HEK293 (cell line): ENCODE measurements at regions not wholly inside any gene's neighbourhood (a gene's known extent, or its start where the extent isn't known, plus 50 kb on each side); places are given as distances from the start of the nearest gene placed in this dataset.
A peak's percentile ranks its signal among the peaks of the same experiment; 100 is the strongest.

Source experiments
- EGR2 ChIP-seq: fragments of 450-650 bp; formaldehyde crosslinking; IDR thresholded peaks from 2 replicates; pipeline ENCODE4 v1.5.1; 2016; ENCODE audit warnings: low read depth, missing biosample characterization, missing genetic modification characterization
- KLF9 ChIP-seq: fragments of 450-650 bp; formaldehyde crosslinking; IDR thresholded peaks from 2 replicates; pipeline ENCODE4 v1.5.1; 2016; ENCODE audit warnings: missing biosample characterization, missing genetic modification characterization, low read depth
- RBAK ChIP-seq: fragments of 450-650 bp; formaldehyde crosslinking; IDR thresholded peaks from 2 replicates; pipeline ENCODE4 v1.5.1; 2016; ENCODE audit warnings: missing biosample characterization, missing genetic modification characterization
- SP3 ChIP-seq: fragments of 450-650 bp; formaldehyde crosslinking; IDR thresholded peaks from 2 replicates; pipeline ENCODE4 v1.5.1; 2016; ENCODE audit warnings: missing biosample characterization, missing genetic modification characterization
- WT1 ChIP-seq: fragments of 450-650 bp; formaldehyde crosslinking; IDR thresholded peaks from 2 replicates; pipeline ENCODE4 v1.5.1; 2016; ENCODE audit warnings: missing biosample characterization, missing genetic modification characterization
- YY1 ChIP-seq: fragments of 450-650 bp; formaldehyde crosslinking; IDR thresholded peaks from 2 replicates; pipeline ENCODE4 v1.5.1; 2018; ENCODE audit warnings: missing biosample characterization, missing genetic modification characterization
- ZFP37 ChIP-seq: fragments of 450-650 bp; formaldehyde crosslinking; IDR thresholded peaks from 2 replicates; pipeline ENCODE4 v1.5.1; 2016; ENCODE audit warnings: missing biosample characterization, missing genetic modification characterization
- ZFP41 ChIP-seq: fragments of 450-650 bp; formaldehyde crosslinking; IDR thresholded peaks from 2 replicates; pipeline ENCODE4 v1.5.1; 2016; ENCODE audit warnings: missing biosample characterization, missing genetic modification characterization, borderline replicate concordance
- ZIC2 ChIP-seq: fragments of 450-650 bp; formaldehyde crosslinking; IDR thresholded peaks from 2 replicates; pipeline ENCODE4 v1.5.1; 2016; ENCODE audit warnings: missing biosample characterization, missing genetic modification characterization
- ZNF114 ChIP-seq: fragments of 450-650 bp; formaldehyde crosslinking; IDR thresholded peaks from 2 replicates; pipeline ENCODE4 v1.5.0; 2017; ENCODE audit warnings: missing biosample characterization, missing genetic modification characterization
- ZNF155 ChIP-seq: fragments of 450-650 bp; formaldehyde crosslinking; IDR thresholded peaks from 2 replicates; pipeline ENCODE4 v1.5.1; 2016; ENCODE audit warnings: missing biosample characterization, missing genetic modification characterization
- ZNF211 ChIP-seq: fragments of 450-650 bp; formaldehyde crosslinking; IDR thresholded peaks from 2 replicates; pipeline ENCODE4 v1.5.1; 2016; ENCODE audit warnings: low read depth, missing biosample characterization, missing genetic modification characterization
- ZNF292 ChIP-seq: fragments of 450-650 bp; formaldehyde crosslinking; IDR thresholded peaks from 2 replicates; pipeline ENCODE4 v1.5.1; 2016; ENCODE audit warnings: low read depth, missing biosample characterization, missing genetic modification characterization, borderline replicate concordance
- ZNF311 ChIP-seq: fragments of 450-650 bp; formaldehyde crosslinking; IDR thresholded peaks from 2 replicates; pipeline ENCODE4 v1.5.1; 2017; ENCODE audit warnings: missing biosample characterization, missing genetic modification characterization, borderline replicate concordance
- ZNF335 ChIP-seq: fragments of 450-650 bp; formaldehyde crosslinking; conservative IDR thresholded peaks from 2 replicates; pipeline ENCODE4 v1.5.1; 2016; ENCODE audit warnings: missing biosample characterization, missing genetic modification characterization
- ZNF529 ChIP-seq: fragments of 450-650 bp; formaldehyde crosslinking; IDR thresholded peaks from 2 replicates; pipeline ENCODE4 v1.5.1; 2017; ENCODE audit warnings: missing genetic modification characterization, missing biosample characterization; ENCODE audit not compliant: insufficient replicate concordance
- ZNF530 ChIP-seq: fragments of 450-650 bp; formaldehyde crosslinking; IDR thresholded peaks from 2 replicates; pipeline ENCODE4 v1.5.1; 2016; ENCODE audit warnings: low read depth, missing biosample characterization, missing genetic modification characterization
- ZNF600 ChIP-seq: fragments of 450-650 bp; formaldehyde crosslinking; IDR thresholded peaks from 2 replicates; pipeline ENCODE4 v1.5.1; 2016; ENCODE audit warnings: missing biosample characterization, missing genetic modification characterization
- ZNF624 ChIP-seq: fragments of 450-650 bp; formaldehyde crosslinking; IDR thresholded peaks from 2 replicates; pipeline ENCODE4 v1.5.1; 2017; ENCODE audit warnings: missing biosample characterization, missing genetic modification characterization
- ZNF660 ChIP-seq: fragments of 450-650 bp; IDR thresholded peaks from 2 replicates; pipeline ENCODE4 v1.5.1; 2018; ENCODE audit warnings: missing biosample characterization, mild to moderate bottlenecking, missing genetic modification characterization
- ZNF701 ChIP-seq: fragments of 450-650 bp; formaldehyde crosslinking; IDR thresholded peaks from 2 replicates; pipeline ENCODE4 v1.5.1; 2016; ENCODE audit warnings: missing biosample characterization, missing genetic modification characterization
- ZNF747 ChIP-seq: fragments of 450-650 bp; formaldehyde crosslinking; IDR thresholded peaks from 2 replicates; pipeline ENCODE4 v1.5.1; 2016; ENCODE audit warnings: missing biosample characterization, missing genetic modification characterization
- ZNF776 ChIP-seq: fragments of 450-650 bp; formaldehyde crosslinking; IDR thresholded peaks from 2 replicates; pipeline ENCODE4 v1.5.0; 2017; ENCODE audit warnings: missing biosample characterization, missing genetic modification characterization, borderline replicate concordance
- ZNF791 ChIP-seq: fragments of 450-650 bp; formaldehyde crosslinking; IDR thresholded peaks from 2 replicates; pipeline ENCODE4 v1.5.1; 2016; ENCODE audit warnings: missing biosample characterization, missing genetic modification characterization
- ZNF792 ChIP-seq: fragments of 450-650 bp; formaldehyde crosslinking; IDR thresholded peaks from 2 replicates; pipeline ENCODE4 v1.5.1; 2016; ENCODE audit warnings: missing biosample characterization, missing genetic modification characterization
- ZNF843 ChIP-seq: fragments of 450-650 bp; formaldehyde crosslinking; IDR thresholded peaks from 2 replicates; pipeline ENCODE4 v1.5.1; 2016; ENCODE audit warnings: missing biosample characterization, missing genetic modification characterization
- TF ChIP-seq, protein P1 (sequence below): fragments of 450-650 bp; formaldehyde crosslinking; IDR thresholded peaks from 2 replicates; pipeline ENCODE4 v1.5.1; 2016; ENCODE audit warnings: missing biosample characterization, missing genetic modification characterization
- TF ChIP-seq, protein P2 (sequence below): fragments of 450-650 bp; formaldehyde crosslinking; IDR thresholded peaks from 2 replicates; pipeline ENCODE4 v1.5.1; 2016; ENCODE audit warnings: missing biosample characterization, missing genetic modification characterization, low read depth
- TF ChIP-seq, protein P3 (sequence below): fragments of 450-650 bp; formaldehyde crosslinking; IDR thresholded peaks from 2 replicates; pipeline ENCODE4 v1.5.1; 2016; ENCODE audit warnings: missing biosample characterization, missing genetic modification characterization
- TF ChIP-seq, protein P4 (sequence below): fragments of 450-650 bp; formaldehyde crosslinking; IDR thresholded peaks from 2 replicates; pipeline ENCODE4 v1.5.1; 2016; ENCODE audit warnings: missing biosample characterization, missing genetic modification characterization
- TF ChIP-seq, protein P5 (sequence below): fragments of 450-650 bp; formaldehyde crosslinking; IDR thresholded peaks from 2 replicates; pipeline ENCODE4 v1.5.1; 2016; ENCODE audit warnings: missing biosample characterization, missing genetic modification characterization
- TF ChIP-seq, protein P6 (sequence below): fragments of 450-650 bp; formaldehyde crosslinking; IDR thresholded peaks from 2 replicates; pipeline ENCODE4 v1.5.1; 2016; ENCODE audit warnings: missing biosample characterization, missing genetic modification characterization

DNA sequence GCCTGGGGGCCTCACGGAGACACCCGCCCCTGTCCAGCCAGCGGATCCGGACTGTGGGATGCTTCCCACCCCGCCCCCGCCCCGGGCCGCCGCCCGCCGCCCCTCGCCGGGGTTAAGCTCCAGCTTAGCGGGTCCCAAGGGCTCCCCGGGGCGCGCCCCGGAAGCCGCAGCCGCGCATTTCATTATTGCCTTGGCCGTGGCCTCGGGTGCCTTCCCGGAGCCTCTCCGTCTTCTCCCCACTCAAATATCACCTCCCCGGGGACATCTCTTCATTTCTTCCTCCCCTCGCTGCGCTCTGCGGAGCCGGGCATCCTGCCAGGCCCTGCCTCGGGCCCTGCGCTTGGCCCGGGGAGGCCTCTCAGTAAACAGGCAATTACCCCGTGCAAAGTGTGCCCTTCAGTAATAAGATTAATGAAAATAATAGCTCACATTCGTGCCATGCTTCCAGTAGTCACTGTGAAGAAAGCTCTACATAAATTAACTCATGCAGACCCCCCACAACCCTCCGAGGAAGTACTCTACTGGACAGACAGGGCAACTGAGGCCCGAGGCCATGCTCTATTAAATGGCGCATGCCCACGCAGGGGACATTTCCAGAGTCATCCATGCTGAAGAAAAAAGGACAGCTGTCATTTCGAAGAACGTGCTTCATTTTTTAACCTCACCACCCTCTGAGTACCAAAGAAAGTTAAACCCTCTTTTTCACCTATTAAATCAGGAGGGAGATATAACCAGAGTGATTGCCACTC lies 49.9 kb upstream of the LAPTM5 start (continued):
- TF ChIP-seq, protein P1, sequence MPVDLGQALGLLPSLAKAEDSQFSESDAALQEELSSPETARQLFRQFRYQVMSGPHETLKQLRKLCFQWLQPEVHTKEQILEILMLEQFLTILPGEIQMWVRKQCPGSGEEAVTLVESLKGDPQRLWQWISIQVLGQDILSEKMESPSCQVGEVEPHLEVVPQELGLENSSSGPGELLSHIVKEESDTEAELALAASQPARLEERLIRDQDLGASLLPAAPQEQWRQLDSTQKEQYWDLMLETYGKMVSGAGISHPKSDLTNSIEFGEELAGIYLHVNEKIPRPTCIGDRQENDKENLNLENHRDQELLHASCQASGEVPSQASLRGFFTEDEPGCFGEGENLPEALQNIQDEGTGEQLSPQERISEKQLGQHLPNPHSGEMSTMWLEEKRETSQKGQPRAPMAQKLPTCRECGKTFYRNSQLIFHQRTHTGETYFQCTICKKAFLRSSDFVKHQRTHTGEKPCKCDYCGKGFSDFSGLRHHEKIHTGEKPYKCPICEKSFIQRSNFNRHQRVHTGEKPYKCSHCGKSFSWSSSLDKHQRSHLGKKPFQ (tag by site-specific recombination): no peak; the same call in 1 of the 2 replicates
- TF ChIP-seq ZNF747 (tag by site-specific recombination): no peak
- no peak for TF ChIP-seq SP3 (tag by site-specific recombination)
- TF ChIP-seq, protein P2, sequence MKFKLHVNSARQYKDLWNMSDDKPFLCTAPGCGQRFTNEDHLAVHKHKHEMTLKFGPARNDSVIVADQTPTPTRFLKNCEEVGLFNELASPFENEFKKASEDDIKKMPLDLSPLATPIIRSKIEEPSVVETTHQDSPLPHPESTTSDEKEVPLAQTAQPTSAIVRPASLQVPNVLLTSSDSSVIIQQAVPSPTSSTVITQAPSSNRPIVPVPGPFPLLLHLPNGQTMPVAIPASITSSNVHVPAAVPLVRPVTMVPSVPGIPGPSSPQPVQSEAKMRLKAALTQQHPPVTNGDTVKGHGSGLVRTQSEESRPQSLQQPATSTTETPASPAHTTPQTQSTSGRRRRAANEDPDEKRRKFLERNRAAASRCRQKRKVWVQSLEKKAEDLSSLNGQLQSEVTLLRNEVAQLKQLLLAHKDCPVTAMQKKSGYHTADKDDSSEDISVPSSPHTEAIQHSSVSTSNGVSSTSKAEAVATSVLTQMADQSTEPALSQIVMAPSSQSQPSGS (tag by site-specific recombination): no peak
- TF ChIP-seq ZNF529 (tag by site-specific recombination): no peak
- TF ChIP-seq ZNF600 (tag by site-specific recombination): no peak
- TF ChIP-seq RBAK (tag by site-specific recombination): no peak
- TF ChIP-seq, protein P3, sequence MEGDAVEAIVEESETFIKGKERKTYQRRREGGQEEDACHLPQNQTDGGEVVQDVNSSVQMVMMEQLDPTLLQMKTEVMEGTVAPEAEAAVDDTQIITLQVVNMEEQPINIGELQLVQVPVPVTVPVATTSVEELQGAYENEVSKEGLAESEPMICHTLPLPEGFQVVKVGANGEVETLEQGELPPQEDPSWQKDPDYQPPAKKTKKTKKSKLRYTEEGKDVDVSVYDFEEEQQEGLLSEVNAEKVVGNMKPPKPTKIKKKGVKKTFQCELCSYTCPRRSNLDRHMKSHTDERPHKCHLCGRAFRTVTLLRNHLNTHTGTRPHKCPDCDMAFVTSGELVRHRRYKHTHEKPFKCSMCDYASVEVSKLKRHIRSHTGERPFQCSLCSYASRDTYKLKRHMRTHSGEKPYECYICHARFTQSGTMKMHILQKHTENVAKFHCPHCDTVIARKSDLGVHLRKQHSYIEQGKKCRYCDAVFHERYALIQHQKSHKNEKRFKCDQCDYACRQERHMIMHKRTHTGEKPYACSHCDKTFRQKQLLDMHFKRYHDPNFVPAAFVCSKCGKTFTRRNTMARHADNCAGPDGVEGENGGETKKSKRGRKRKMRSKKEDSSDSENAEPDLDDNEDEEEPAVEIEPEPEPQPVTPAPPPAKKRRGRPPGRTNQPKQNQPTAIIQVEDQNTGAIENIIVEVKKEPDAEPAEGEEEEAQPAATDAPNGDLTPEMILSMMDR: no peak
- TF ChIP-seq ZFP37 (tag by site-specific recombination): no peak
- no peak for TF ChIP-seq ZNF791 (tag by site-specific recombination)
- TF ChIP-seq WT1 (tag by site-specific recombination): peak; percentile 96
- TF ChIP-seq ZNF660 (tag by site-specific recombination): peak; percentile 81
- no peak for TF ChIP-seq ZNF776 (tag by site-specific recombination)
- TF ChIP-seq ZNF155 (tag by site-specific recombination): no peak
- TF ChIP-seq ZNF292 (tag by site-specific recombination): no peak
- TF ChIP-seq, protein P4, sequence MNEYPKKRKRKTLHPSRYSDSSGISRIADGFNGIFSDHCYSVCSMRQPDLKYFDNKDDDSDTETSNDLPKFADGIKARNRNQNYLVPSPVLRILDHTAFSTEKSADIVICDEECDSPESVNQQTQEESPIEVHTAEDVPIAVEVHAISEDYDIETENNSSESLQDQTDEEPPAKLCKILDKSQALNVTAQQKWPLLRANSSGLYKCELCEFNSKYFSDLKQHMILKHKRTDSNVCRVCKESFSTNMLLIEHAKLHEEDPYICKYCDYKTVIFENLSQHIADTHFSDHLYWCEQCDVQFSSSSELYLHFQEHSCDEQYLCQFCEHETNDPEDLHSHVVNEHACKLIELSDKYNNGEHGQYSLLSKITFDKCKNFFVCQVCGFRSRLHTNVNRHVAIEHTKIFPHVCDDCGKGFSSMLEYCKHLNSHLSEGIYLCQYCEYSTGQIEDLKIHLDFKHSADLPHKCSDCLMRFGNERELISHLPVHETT (tag by site-specific recombination): no peak
- TF ChIP-seq ZNF211 (tag by site-specific recombination): no peak
- TF ChIP-seq ZNF311: no peak
- peak; percentile 96 for TF ChIP-seq ZIC2
- TF ChIP-seq, protein P5, sequence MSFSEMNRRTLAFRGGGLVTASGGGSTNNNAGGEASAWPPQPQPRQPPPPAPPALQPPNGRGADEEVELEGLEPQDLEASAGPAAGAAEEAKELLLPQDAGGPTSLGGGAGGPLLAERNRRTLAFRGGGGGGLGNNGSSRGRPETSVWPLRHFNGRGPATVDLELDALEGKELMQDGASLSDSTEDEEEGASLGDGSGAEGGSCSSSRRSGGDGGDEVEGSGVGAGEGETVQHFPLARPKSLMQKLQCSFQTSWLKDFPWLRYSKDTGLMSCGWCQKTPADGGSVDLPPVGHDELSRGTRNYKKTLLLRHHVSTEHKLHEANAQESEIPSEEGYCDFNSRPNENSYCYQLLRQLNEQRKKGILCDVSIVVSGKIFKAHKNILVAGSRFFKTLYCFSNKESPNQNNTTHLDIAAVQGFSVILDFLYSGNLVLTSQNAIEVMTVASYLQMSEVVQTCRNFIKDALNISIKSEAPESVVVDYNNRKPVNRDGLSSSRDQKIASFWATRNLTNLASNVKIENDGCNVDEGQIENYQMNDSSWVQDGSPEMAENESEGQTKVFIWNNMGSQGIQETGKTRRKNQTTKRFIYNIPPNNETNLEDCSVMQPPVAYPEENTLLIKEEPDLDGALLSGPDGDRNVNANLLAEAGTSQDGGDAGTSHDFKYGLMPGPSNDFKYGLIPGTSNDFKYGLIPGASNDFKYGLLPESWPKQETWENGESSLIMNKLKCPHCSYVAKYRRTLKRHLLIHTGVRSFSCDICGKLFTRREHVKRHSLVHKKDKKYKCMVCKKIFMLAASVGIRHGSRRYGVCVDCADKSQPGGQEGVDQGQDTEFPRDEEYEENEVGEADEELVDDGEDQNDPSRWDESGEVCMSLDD (tag by site-specific recombination): no peak
- TF ChIP-seq ZNF114: no peak
- no peak for TF ChIP-seq ZFP41 (tag by site-specific recombination)
- no peak for TF ChIP-seq ZNF701
- TF ChIP-seq, protein P6, sequence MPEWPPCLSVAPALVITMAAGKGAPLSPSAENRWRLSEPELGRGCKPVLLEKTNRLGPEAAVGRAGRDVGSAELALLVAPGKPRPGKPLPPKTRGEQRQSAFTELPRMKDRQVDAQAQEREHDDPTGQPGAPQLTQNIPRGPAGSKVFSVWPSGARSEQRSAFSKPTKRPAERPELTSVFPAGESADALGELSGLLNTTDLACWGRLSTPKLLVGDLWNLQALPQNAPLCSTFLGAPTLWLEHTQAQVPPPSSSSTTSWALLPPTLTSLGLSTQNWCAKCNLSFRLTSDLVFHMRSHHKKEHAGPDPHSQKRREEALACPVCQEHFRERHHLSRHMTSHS: no peak
- peak; percentile 38 for TF ChIP-seq ZNF335 (tag by site-specific recombination)
- TF ChIP-seq ZNF624 (tag by site-specific recombination): no peak
- peak; percentile 81; the same call in 1 of the 2 replicates for TF ChIP-seq ZNF843 (tag by site-specific recombination)
- no peak for TF ChIP-seq ZNF792 (tag by site-specific recombination)
- TF ChIP-seq YY1 (tag by site-specific recombination): peak; percentile 64
- no peak for TF ChIP-seq KLF9 (tag by site-specific recombination)
- TF ChIP-seq ZNF530 (tag by site-specific recombination): no peak
- TF ChIP-seq EGR2 (tag by site-specific recombination): peak; percentile 22; the same call in 1 of the 2 replicates
